K562 (cell line): ENCODE measurements at regions not wholly inside any gene's neighbourhood (a gene's known extent, or its start where the extent isn't known, plus 50 kb on each side); places are given as distances from the start of the nearest gene placed in this dataset.

Experiments used
- ATAC-seq: fragments of 200-7000 bp; cut with Tn5 transposase; 3 replicates; pipeline ENCODE4 v1.9.1; 2020; ENCODE audit warnings: moderate library complexity
- BruUV-seq: library from RNA; stranded (reverse); fragments of 400-500 nt; replicated peaks from 2 replicates; lab custom pipeline; 2021; lab: Mats Ljungman, UMichigan
- CTCF ChIA-PET: fragments of 300-600 bp; formaldehyde crosslinking; extraction: SDS; loops from one replicate; lab custom pipeline; 2021; ENCODE audit warnings: low intra/inter-chr PET ratio; lab: Yijun Ruan, JAX
- POLR2A ChIA-PET: fragments of 300-600, 350-650 bp; sonication (Branson Sonifier 250); formaldehyde crosslinking; extraction: SDS; loops from one replicate; lab custom pipeline; 2021; ENCODE audit warnings: antibody characterized with exemption, inconsistent platforms; lab: Yijun Ruan, JAX
- DNase-seq, 4 experiments: peaks; one replicate each; pipeline versions ENCODE4 v3.0.0 to v3.0.0-alpha.2; 2011 to 2018; ENCODE audit warnings: low spot score in 3 of 4, mixed read lengths in 3 of 4; ENCODE audit errors: extremely low read depth in 1 of 4
- FAIRE-seq: peaks from 2 replicates; lab custom pipeline; 2011; peaks lifted over from hg19 to GRCh38; lab: Jason Lieb, UNC
- H2AFZ ChIP-seq: 2 replicates; pipeline ENCODE4 v1.6.0; 2011; ENCODE audit warnings: low read depth, low read length, control low read depth, inconsistent platforms
- H3K27ac ChIP-seq: fragments of 200-600 bp; 3 replicates; pipeline ENCODE4 v1.8.0; 2011; ENCODE audit warnings: low read depth, mild to moderate bottlenecking, control low read depth, inconsistent platforms, low read length, moderate library complexity, mixed read lengths; ENCODE audit errors: extremely low read depth
- H3K27me3 ChIP-seq, 2 experiments: fragments of 300-600 bp in 1 of 2; 2 replicates in 1 of 2; 3 replicates in 1 of 2; pipeline versions ENCODE4 v1.6.0 to v1.8.0; 2011; ENCODE audit warnings: inconsistent platforms in 2 of 2, low read length in 2 of 2, mild to moderate bottlenecking in 1 of 2, mixed read lengths in 1 of 2, moderate library complexity in 1 of 2; ENCODE audit not compliant: control insufficient read depth in 2 of 2, insufficient read depth in 2 of 2
- H3K36me3 ChIP-seq: fragments of 300-600 bp; 3 replicates; pipeline ENCODE4 v1.8.0; 2011; ENCODE audit warnings: mild to moderate bottlenecking, low read length, inconsistent platforms; ENCODE audit not compliant: control insufficient read depth, insufficient read depth
- H3K4me1 ChIP-seq, 2 experiments: fragments of 200-600 bp in 1 of 2; replicated peaks in 1 of 2; 2 replicates in 1 of 2; 3 replicates in 1 of 2; pipeline versions ENCODE4 v1.5.1 to v1.8.0; 2011; ENCODE audit warnings: inconsistent platforms in 2 of 2, low read length in 2 of 2, mild to moderate bottlenecking in 1 of 2, mixed read lengths in 1 of 2, moderate library complexity in 1 of 2; ENCODE audit not compliant: control insufficient read depth in 2 of 2, insufficient read depth in 2 of 2
- H3K4me2 ChIP-seq: 2 replicates; pipeline ENCODE4 v1.6.1; 2011; ENCODE audit warnings: low read length, control low read depth, inconsistent platforms, mixed read lengths; ENCODE audit not compliant: insufficient read depth
- H3K4me3 ChIP-seq: fragments of 200-600 bp; sonication (generic), shearing (Covaris generic); 2 replicates; pipeline ENCODE4 v1.5.1; 2016; ENCODE audit warnings: control low read depth, inconsistent platforms
- H3K79me2 ChIP-seq: fragments of 200-600 bp; 3 replicates; pipeline ENCODE4 v1.8.0; 2011; ENCODE audit warnings: low read length, inconsistent platforms; ENCODE audit not compliant: control insufficient read depth, insufficient read depth
- H3K9ac ChIP-seq, 2 experiments: 2 replicates each; pipeline versions ENCODE4 v1.6.0 to v1.6.1; 2011; ENCODE audit warnings: low read depth in 2 of 2, low read length in 2 of 2, control low read depth in 1 of 2, inconsistent platforms in 1 of 2, mild to moderate bottlenecking in 1 of 2, mixed read lengths in 1 of 2; ENCODE audit not compliant: insufficient read depth in 1 of 2
- H3K9me1 ChIP-seq: one replicate; pipeline ENCODE4 v1.6.0; 2011; ENCODE audit warnings: inconsistent platforms, mild to moderate bottlenecking, low read length, moderate library complexity; ENCODE audit not compliant: control insufficient read depth, insufficient read depth
- H3K9me3 ChIP-seq: replicated peaks from 2 replicates; pipeline ENCODE4 v1.5.1; 2011; ENCODE audit warnings: low read depth, low read length, inconsistent platforms; ENCODE audit not compliant: control insufficient read depth, insufficient read depth
- H4K20me1 ChIP-seq: replicated peaks from 2 replicates; pipeline ENCODE4 v1.6.1; 2011; ENCODE audit warnings: low read length, inconsistent platforms, mixed read lengths; ENCODE audit not compliant: control insufficient read depth, insufficient read depth
- ARNT ChIP-seq, 2 experiments: fragments of 450-650 bp; IDR thresholded peaks; 2 replicates each; pipeline ENCODE4 v1.6.1; 2016; ENCODE audit warnings: mild to moderate bottlenecking in 1 of 2
- DACH1 ChIP-seq: fragments of 450-650 bp; IDR thresholded peaks from 2 replicates; pipeline ENCODE4 v1.6.1; 2018; ENCODE audit not compliant: partially characterized antibody
- EP300 ChIP-seq: IDR thresholded peaks from 2 replicates; pipeline ENCODE4 v1.6.1; 2012; ENCODE audit warnings: low read length, improper control_type of control experiment
- GTF2B ChIP-seq: IDR thresholded peaks from 2 replicates; pipeline ENCODE4 v1.6.1; 2011; ENCODE audit not compliant: insufficient read length; ENCODE audit errors: extremely low read depth
- HDAC1 ChIP-seq, 2 experiments: fragments of 450-650 bp; IDR thresholded peaks; 2 replicates each; pipeline ENCODE4 v1.6.1; 2016 to 2017; ENCODE audit warnings: inconsistent platforms in 1 of 2, mild to moderate bottlenecking in 1 of 2, moderate library complexity in 1 of 2
- HNRNPL ChIP-seq: fragments of 200-400 bp; formaldehyde crosslinking; IDR thresholded peaks from 2 replicates; pipeline ENCODE4 v1.6.1; 2017; ENCODE audit warnings: low read depth, mild to moderate bottlenecking, low read length
- PURB ChIP-seq: sonication (generic); formaldehyde crosslinking; IDR thresholded peaks from 2 replicates; pipeline ENCODE4 v1.9.0; 2021; ENCODE audit warnings: low read depth, mild to moderate bottlenecking, missing genetic modification reagents
- REST ChIP-seq, 2 experiments: fragments of 450-650 bp; formaldehyde crosslinking in 1 of 2; IDR thresholded peaks; 2 replicates each; pipeline versions ENCODE4 v1.4.0 to v1.6.1; 2014 to 2020; ENCODE audit warnings: mild to moderate bottlenecking in 2 of 2, borderline replicate concordance in 1 of 2, low read depth in 1 of 2
- SMARCB1 ChIP-seq: IDR thresholded peaks from 2 replicates; pipeline ENCODE4 v1.6.1; 2011; ENCODE audit warnings: improper control_type of control experiment, low read depth; ENCODE audit not compliant: insufficient read length
- TOE1 ChIP-seq, 2 experiments: fragments of 450-650 bp in 1 of 2; sonication (generic) in 1 of 2; formaldehyde crosslinking in 1 of 2; IDR thresholded peaks; 2 replicates each; pipeline versions ENCODE4 v1.7.1 to v1.8.0; 2016 to 2022; ENCODE audit warnings: borderline replicate concordance in 2 of 2, mild to moderate bottlenecking in 2 of 2, antibody characterized with exemption in 1 of 2, inconsistent platforms in 1 of 2, low read depth in 1 of 2, missing genetic modification reagents in 1 of 2, moderate library complexity in 1 of 2
- ZNF277 ChIP-seq: fragments of 250-450 bp; sonication (Bioruptor Pico); IDR thresholded peaks from 2 replicates; pipeline ENCODE4 v1.8.0; 2022; ENCODE audit warnings: inconsistent platforms, mild to moderate bottlenecking, moderate library complexity, borderline replicate concordance
- ZNF584 ChIP-seq: fragments of 200-800 bp; sonication (Bioruptor generic); IDR thresholded peaks from 2 replicates; pipeline ENCODE4 v1.6.1; 2016; ENCODE audit warnings: low read depth, mild to moderate bottlenecking, missing genetic modification characterization, missing compliant biosample characterization
- WGBS: fragments of 100-300 bp; shearing (Covaris generic); methylation state at CpG from one replicate; pipeline ENCODE4 v1.1.6; 2016; ENCODE audit warnings: low coverage, mixed read lengths; ENCODE audit not compliant: insufficient coverage; ENCODE audit errors: missing lambda C conversion rate; 5-methylcytosine and 5-hydroxymethylcytosine counted together
- in situ Hi-C: fragments of 300-500 bp; cut with MboI; formaldehyde crosslinking; loops from 4 replicates; pipeline ENCODE4 v1.15.0; 2018; ENCODE audit warnings: inconsistent platforms, mixed read lengths
- intact Hi-C: fragments of 100-400 bp; cut with micrococcal nuclease; formaldehyde crosslinking; loops from 2 replicates; pipeline ENCODE4 v1.14.2; 2022

- WGBS, result 0% methylated on average over 8 of the region's 8 CpGs
- H3K27ac ChIP-seq, result no peak overlapping the region
- H2AFZ ChIP-seq, result no peak overlapping the region
- no peaks in the 10 kb centered on the region; the same call in 1 of the 2 replicates for H4K20me1 ChIP-seq
- no peaks in the 10 kb centered on the region for H3K9me1 ChIP-seq
- H3K9ac ChIP-seq, result no peak overlapping the region
- H3K4me3 ChIP-seq, result no peak overlapping the region
- ATAC-seq (no peak), FAIRE-seq (no peak), DNase-seq (no peak)
- peaks cover 0 to 51% of the 10 kb centered on the region in 2 experiments; a peak in 2 of 5 replicates for H3K27me3 ChIP-seq
- intact Hi-C loops, result no loop called here
- ChIA-PET POLR2A (interaction anchor here (2.3 kb wide), 1 partner anchor 18 kb away, joined by 8 read pairs; no protein-coding TSS in a partner anchor), CTCF (no interaction called here)
- no TSS peak for BruUV-seq
- H3K4me2 ChIP-seq, result no peak overlapping the region
- in situ Hi-C loops, result no loop called here
- no peaks in the 10 kb centered on the region for H3K9me3 ChIP-seq
- H3K4me1 ChIP-seq, result peaks cover 0 to 14% of the 10 kb centered on the region in 2 experiments; a peak in 1 of 5 replicates
- no peaks in the 10 kb centered on the region for H3K79me2 ChIP-seq
- H3K36me3 ChIP-seq, result no peaks in the 10 kb centered on the region
- no peak for TF ChIP-seq PURB (CRISPR knock-in tag)
- no peak for TF ChIP-seq HDAC1 (IDR thresholded peaks at IDR 0.05)
- TF ChIP-seq ZNF277 (CRISPR knock-in tag), result no peak
- no peak for TF ChIP-seq DACH1
- no peak for TF ChIP-seq ZNF584
- TF ChIP-seq EP300, result no peak
- no peak for TF ChIP-seq REST (IDR thresholded peaks at IDR 0.05; ENCODE audit: borderline replicate concordance)
- TF ChIP-seq REST (CRISPR knock-in tag; IDR thresholded peaks at IDR 0.05; ENCODE audit: low read depth), result no peak
- TF ChIP-seq ARNT (IDR thresholded peaks at IDR 0.05), result no peak
- TF ChIP-seq TOE1 (IDR thresholded peaks at IDR 0.05; ENCODE audit: borderline replicate concordance), result no peak
- TF ChIP-seq TOE1 (CRISPR knock-in tag; IDR thresholded peaks at IDR 0.05; ENCODE audit: borderline replicate concordance, low read depth), result no peak
- no peak for TF ChIP-seq SMARCB1
- TF ChIP-seq GTF2B, result no peak
- no peak for TF ChIP-seq HNRNPL
These were observed 142.5 kb upstream of the RET start for GRCh38 chr10:42934351-42934811.
